ENCODE measurements at regions not wholly inside any gene's neighbourhood (a gene's known extent, or its start where the extent isn't known, plus 50 kb on each side); places are given as distances from the start of the nearest gene placed in this dataset.

DNA sequence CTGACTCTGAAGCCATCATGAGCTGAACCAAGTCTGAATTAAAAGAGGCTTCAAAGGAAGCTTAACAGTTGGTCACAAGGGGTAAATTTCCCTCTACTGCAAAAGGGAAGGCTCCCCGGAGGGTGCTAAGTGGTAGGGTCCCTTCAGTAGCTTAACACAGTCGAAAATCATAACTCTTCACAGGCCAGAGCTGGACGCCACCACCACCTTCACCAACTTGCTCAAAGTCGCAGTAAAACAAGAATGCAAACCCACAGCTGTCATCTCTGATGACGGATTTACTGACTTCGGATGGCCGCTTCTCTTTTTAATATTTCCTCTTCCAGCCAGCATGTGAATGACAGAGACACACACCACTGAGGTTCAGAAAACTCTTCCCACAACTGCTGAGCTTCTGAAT, 144.7 kb upstream of the FBXL4 start:
- DNase-seq (ENCODE audit: low spot score) (no peak), ATAC-seq (ENCODE audit: low FRiP score) (no peak)
- TF ChIP-seq, protein P1, sequence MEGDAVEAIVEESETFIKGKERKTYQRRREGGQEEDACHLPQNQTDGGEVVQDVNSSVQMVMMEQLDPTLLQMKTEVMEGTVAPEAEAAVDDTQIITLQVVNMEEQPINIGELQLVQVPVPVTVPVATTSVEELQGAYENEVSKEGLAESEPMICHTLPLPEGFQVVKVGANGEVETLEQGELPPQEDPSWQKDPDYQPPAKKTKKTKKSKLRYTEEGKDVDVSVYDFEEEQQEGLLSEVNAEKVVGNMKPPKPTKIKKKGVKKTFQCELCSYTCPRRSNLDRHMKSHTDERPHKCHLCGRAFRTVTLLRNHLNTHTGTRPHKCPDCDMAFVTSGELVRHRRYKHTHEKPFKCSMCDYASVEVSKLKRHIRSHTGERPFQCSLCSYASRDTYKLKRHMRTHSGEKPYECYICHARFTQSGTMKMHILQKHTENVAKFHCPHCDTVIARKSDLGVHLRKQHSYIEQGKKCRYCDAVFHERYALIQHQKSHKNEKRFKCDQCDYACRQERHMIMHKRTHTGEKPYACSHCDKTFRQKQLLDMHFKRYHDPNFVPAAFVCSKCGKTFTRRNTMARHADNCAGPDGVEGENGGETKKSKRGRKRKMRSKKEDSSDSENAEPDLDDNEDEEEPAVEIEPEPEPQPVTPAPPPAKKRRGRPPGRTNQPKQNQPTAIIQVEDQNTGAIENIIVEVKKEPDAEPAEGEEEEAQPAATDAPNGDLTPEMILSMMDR (IDR thresholded peaks at IDR 0.05): no peak

DNA sequence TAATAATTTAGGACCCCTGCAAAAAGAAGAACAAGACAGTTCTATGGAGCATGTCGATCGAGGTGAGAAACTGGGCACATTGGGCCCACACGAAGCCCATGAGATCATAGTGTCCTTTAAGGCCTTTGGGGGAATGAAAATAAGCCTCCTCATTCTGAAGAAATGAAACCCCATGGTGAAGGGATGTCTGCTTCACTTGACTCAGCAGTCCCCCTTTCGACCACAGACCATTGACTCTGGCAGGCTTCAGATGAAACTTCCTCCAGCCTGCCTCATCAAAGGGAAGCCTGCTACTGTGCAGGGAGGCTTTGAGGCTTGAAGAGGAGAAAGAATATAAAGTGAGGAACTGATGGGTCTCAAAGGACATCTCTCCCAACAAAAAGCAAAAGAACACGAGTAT, 144.2 kb upstream of the FBXL4 start:
- no peak for DNase-seq (ENCODE audit: low spot score)
- TF ChIP-seq, protein P1 (IDR thresholded peaks at IDR 0.05): no peak
- ATAC-seq (ENCODE audit: low FRiP score): no peak

GRCh38 chr6:99080191-99080590, 132.4 kb upstream of the FBXL4 start:
- DNase-seq (ENCODE audit: low spot score) (no peak), ATAC-seq (ENCODE audit: low FRiP score) (no peak)
- TF ChIP-seq, protein P1 (IDR thresholded peaks at IDR 0.05): no peak

DNA sequence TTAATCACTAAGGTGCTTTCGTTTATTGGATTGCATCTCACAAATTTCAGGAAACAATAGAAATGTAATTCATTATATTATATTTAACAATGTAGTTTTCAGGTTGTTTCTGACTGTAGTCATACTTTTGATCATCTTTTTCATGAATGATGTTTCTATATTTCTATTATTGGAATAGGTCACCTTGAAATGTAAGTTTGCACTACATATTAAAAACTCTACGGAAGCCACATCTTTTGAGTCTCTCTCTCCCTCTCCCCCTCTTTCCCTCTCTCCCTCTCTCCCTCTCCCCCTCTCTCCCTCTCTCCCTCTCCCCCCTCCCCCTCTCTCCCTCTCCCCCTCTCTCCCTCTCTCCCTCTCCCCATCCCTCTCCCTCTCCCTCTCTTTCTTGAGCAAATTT, 131.3 kb upstream of the FBXL4 start:
- TF ChIP-seq, protein P1 (IDR thresholded peaks at IDR 0.05): no peak
- ATAC-seq (ENCODE audit: low FRiP score): no peak

DNA sequence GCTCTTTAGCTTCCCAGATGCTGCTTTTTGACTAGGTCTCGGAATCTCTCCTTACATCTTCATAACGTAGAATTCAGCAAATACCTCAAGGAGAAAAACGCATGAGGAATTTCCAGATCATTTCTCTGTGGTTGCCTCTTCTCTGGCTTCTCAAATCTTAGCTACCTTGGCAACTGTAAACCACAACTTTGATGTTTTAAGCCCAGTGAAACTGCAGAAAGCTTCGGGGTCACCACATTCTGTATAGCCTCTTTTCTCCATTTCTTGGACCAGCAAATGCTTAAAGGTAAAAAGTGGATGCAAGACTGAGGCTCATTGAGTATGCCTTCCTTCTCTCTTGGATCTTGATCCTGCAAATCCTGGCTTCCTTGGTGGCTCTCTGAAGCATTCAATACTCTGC, 125.5 kb upstream of the FBXL4 start:
- DNase-seq (ENCODE audit: low spot score) (no peak), ATAC-seq (ENCODE audit: low FRiP score) (no peak)
- TF ChIP-seq, protein P1 (IDR thresholded peaks at IDR 0.05): no peak

More for the DNA sequence above, 131.3 kb upstream of the FBXL4 start:
- DNase-seq (ENCODE audit: low spot score): no peak

GRCh38 chr6:99066044-99066443, 118.3 kb upstream of the FBXL4 start:
- DNase-seq (ENCODE audit: low spot score) (no peak), ATAC-seq (ENCODE audit: low FRiP score) (no peak)
- TF ChIP-seq, protein P1 (IDR thresholded peaks at IDR 0.05): no peak

DNA sequence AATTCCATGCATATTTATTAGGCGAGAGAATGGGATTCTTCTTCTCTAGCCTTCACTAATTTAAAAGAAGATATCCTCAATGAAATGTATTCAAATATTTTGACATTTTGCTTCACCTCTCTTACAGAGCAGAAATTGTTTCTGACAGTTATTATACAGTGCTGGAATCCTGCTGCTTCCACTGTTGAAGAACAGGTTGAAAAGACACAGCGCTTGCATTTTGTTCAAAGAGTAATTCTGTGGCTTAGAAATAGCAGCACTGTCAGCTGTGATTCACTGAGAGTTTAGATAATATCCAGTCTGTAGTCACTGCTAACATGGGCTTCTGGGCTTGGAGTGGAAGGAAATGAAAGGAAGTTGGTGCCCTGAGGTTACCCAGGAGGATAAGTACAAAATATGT, 117.1 kb upstream of the FBXL4 start:
- ATAC-seq (ENCODE audit: low FRiP score) (no peak), DNase-seq (ENCODE audit: low spot score) (no peak)
- TF ChIP-seq, protein P1 (IDR thresholded peaks at IDR 0.05): no peak

Measured in omental fat pad (tissue), 3 donors.